ENCODE measurements at regions not wholly inside any gene's neighbourhood (a gene's known extent, or its start where the extent isn't known, plus 50 kb on each side); places are given as distances from the start of the nearest gene placed in this dataset.

- Histone ChIP-seq H3K27ac (no peak overlapping the region), H3K4me3 (no peak overlapping the region), H3K27me3 (no peaks in the 10 kb centered on the region), H3K36me3 (ENCODE audit: low read depth, missing control alignments) (no peaks in the 10 kb centered on the region), H3K4me1 (no peaks in the 10 kb centered on the region), H3K9me3 (no peaks in the 10 kb centered on the region)
- DNase-seq: no peak
- TF ChIP-seq CTCF (IDR thresholded peaks at IDR 0.05): no peak
- TF ChIP-seq POLR2A (IDR thresholded peaks at IDR 0.05): no peak
- intact Hi-C loops (cut with DNase I; ENCODE audit: low total_unique reads): no loop called here
Observed at GRCh38 chr1:222987674-222988076, 155.4 kb downstream of the TLR5 start.

- Histone ChIP-seq H3K4me1 (no peaks in the 10 kb centered on the region), H3K27me3 (no peaks in the 10 kb centered on the region), H3K36me3 (ENCODE audit: low read depth, missing control alignments) (no peaks in the 10 kb centered on the region), H3K9me3 (no peaks in the 10 kb centered on the region), H3K27ac (no peak overlapping the region), H3K4me3 (no peak overlapping the region)
- intact Hi-C loops (cut with DNase I; ENCODE audit: low total_unique reads): no loop called here
- TF ChIP-seq CTCF (IDR thresholded peaks at IDR 0.05) (no peak), POLR2A (IDR thresholded peaks at IDR 0.05) (no peak)
- WGBS, 2 donors: 79 to 80% methylated on average over 3 of the region's 3 CpGs
- no peak for DNase-seq
Observed at GRCh38 chr1:222989443-222989842, 153.6 kb downstream of the TLR5 start.

GRCh38 chr1:222991177-222991576, 151.9 kb downstream of the TLR5 start:
- intact Hi-C loops (cut with DNase I; ENCODE audit: low total_unique reads): no loop called here
- WGBS, 2 donors: 95 to 96% methylated on average over 1 of the region's 1 CpG

GRCh38 chr1:222991908-222992307, 151.1 kb downstream of the TLR5 start:
- intact Hi-C loops (cut with DNase I; ENCODE audit: low total_unique reads): no loop called here
- Histone ChIP-seq H3K27me3 (no peaks in the 10 kb centered on the region), H3K4me3 (no peak overlapping the region), H3K4me1 (no peaks in the 10 kb centered on the region), H3K27ac (no peak overlapping the region), H3K9me3 (no peaks in the 10 kb centered on the region), H3K36me3 (ENCODE audit: low read depth, missing control alignments) (no peaks in the 10 kb centered on the region)
- TF ChIP-seq CTCF (IDR thresholded peaks at IDR 0.05) (no peak), POLR2A (IDR thresholded peaks at IDR 0.05) (no peak)
- WGBS, 2 donors: 83 to 86% methylated on average over 7 of the region's 7 CpGs
- DNase-seq: no peak

More at GRCh38 chr1:222991177-222991576, 151.9 kb downstream of the TLR5 start:
- no peaks in the 10 kb centered on the region for H3K9me3 ChIP-seq
- no peaks in the 10 kb centered on the region for H3K36me3 ChIP-seq (ENCODE audit: low read depth, missing control alignments)
- H3K4me1 ChIP-seq: no peaks in the 10 kb centered on the region
- H3K4me3 ChIP-seq: no peak overlapping the region
- H3K27ac ChIP-seq: no peak overlapping the region
- TF ChIP-seq POLR2A (IDR thresholded peaks at IDR 0.05) (no peak), CTCF (IDR thresholded peaks at IDR 0.05) (no peak)
- no peaks in the 10 kb centered on the region for H3K27me3 ChIP-seq
- DNase-seq: no peak

DNA sequence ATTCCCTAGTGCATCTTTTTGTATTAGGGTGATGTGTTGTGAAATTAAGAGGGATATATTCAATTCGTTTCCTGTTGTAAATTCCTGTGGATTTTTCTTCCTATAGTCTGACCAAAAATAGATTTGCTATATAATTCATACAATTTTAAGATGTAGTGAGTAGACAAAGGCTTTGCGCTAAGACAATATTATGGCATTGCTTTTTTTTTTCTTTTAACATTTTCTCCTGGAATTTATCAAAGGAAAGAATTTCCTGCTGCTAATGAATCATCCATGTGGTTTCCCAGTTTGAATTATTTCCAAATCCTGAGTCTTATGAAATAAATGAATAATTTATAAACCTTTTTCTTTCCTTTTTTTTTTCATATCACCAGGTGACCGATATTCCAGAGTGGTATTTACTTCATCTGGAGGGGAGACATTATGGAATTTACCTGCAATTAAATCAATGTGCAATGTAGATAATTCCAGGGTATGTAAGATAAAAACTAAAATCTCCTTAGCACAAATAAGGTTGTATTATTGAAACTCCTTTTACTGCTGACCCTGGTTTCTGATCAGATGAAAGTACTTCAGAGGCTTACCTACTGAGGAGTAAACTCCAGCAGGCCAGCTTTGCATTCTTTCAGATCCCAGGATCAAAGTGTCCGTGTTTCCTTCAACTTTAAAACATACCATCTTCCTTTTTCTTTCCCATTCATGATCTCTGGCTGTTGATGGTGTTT, 148.4 kb downstream of the TLR5 start:
- H3K27ac ChIP-seq: no peak overlapping the region
- TF ChIP-seq POLR2A (IDR thresholded peaks at IDR 0.05) (no peak), CTCF (IDR thresholded peaks at IDR 0.05) (no peak)

More for the DNA sequence above, 148.4 kb downstream of the TLR5 start:
- no peaks in the 10 kb centered on the region for H3K4me1 ChIP-seq
- intact Hi-C loops (cut with DNase I; ENCODE audit: low total_unique reads): no loop called here
- DNase-seq: no peak
- H3K27me3 ChIP-seq: no peaks in the 10 kb centered on the region
- no peak overlapping the region for H3K4me3 ChIP-seq
- 84 to 87% methylated on average over 4 of the region's 4 CpGs for WGBS, 2 donors
- H3K9me3 ChIP-seq: no peaks in the 10 kb centered on the region
- H3K36me3 ChIP-seq (ENCODE audit: low read depth, missing control alignments): no peaks in the 10 kb centered on the region

Data from testis (tissue), 2 donors.